ENCODE measurements at regions not wholly inside any gene's neighbourhood (a gene's known extent, or its start where the extent isn't known, plus 50 kb on each side); places are given as distances from the start of the nearest gene placed in this dataset.

GRCh38 chr4:137394018-137394417, 138.3 kb downstream of the PCDH18 start:
- H3K9me3 ChIP-seq: no peaks in the 10 kb centered on the region
- DNase-seq (no peak), ATAC-seq (no peak)
- no peaks in the 10 kb centered on the region for H3K27me3 ChIP-seq
- no peak overlapping the region for H3K4me3 ChIP-seq
- no peak for TF ChIP-seq CTCF (IDR thresholded peaks at IDR 0.05)
- intact Hi-C loops (cut with DNase I): no loop called here
- H3K27ac ChIP-seq: no peak overlapping the region
- H3K4me1 ChIP-seq: no peaks in the 10 kb centered on the region
- no peaks in the 10 kb centered on the region for H3K36me3 ChIP-seq

- Histone ChIP-seq H3K36me3 (no peaks in the 10 kb centered on the region), H3K27ac (no peak overlapping the region), H3K4me3 (no peak overlapping the region), H3K9me3 (no peaks in the 10 kb centered on the region), H3K4me1 (no peaks in the 10 kb centered on the region), H3K27me3 (no peaks in the 10 kb centered on the region)
- DNase-seq: no peak
- ATAC-seq: no peak
- TF ChIP-seq CTCF (IDR thresholded peaks at IDR 0.05): no peak
- intact Hi-C loops (cut with DNase I): no loop called here
Measured at GRCh38 chr4:137393044-137393443, 139.2 kb downstream of the PCDH18 start.

- no peak for TF ChIP-seq CTCF (IDR thresholded peaks at IDR 0.05)
- intact Hi-C loops (cut with DNase I): no loop called here
- no peaks in the 10 kb centered on the region for H3K9me3 ChIP-seq
- no peaks in the 10 kb centered on the region for H3K27me3 ChIP-seq
- DNase-seq: no peak
- H3K4me1 ChIP-seq: no peaks in the 10 kb centered on the region
- H3K36me3 ChIP-seq: no peaks in the 10 kb centered on the region
- H3K4me3 ChIP-seq: no peak overlapping the region
- no peak for ATAC-seq
- no peak overlapping the region for H3K27ac ChIP-seq
Measured at GRCh38 chr4:137390707-137391106, 141.6 kb downstream of the PCDH18 start.

- Histone ChIP-seq H3K4me1 (no peaks in the 10 kb centered on the region), H3K27ac (no peak overlapping the region), H3K4me3 (no peak overlapping the region), H3K27me3 (no peaks in the 10 kb centered on the region), H3K36me3 (no peaks in the 10 kb centered on the region), H3K9me3 (no peaks in the 10 kb centered on the region)
- no peak for DNase-seq
- no peak for ATAC-seq
- intact Hi-C loops (cut with DNase I): no loop called here
- no peak for TF ChIP-seq CTCF (IDR thresholded peaks at IDR 0.05)
Measured at GRCh38 chr4:137389911-137390520, 142.3 kb downstream of the PCDH18 start.

- Histone ChIP-seq H3K4me1 (no peaks in the 10 kb centered on the region), H3K36me3 (no peaks in the 10 kb centered on the region), H3K9me3 (no peaks in the 10 kb centered on the region), H3K4me3 (no peak overlapping the region), H3K27me3 (no peaks in the 10 kb centered on the region), H3K27ac (no peak overlapping the region)
- ATAC-seq: no peak
- no peak for TF ChIP-seq CTCF (IDR thresholded peaks at IDR 0.05)
- intact Hi-C loops (cut with DNase I): no loop called here
- DNase-seq: no peak
Measured at GRCh38 chr4:137387924-137388323, 144.4 kb downstream of the PCDH18 start.

GRCh38 chr4:137384476-137384875, 147.8 kb downstream of the PCDH18 start:
- no peaks in the 10 kb centered on the region for H3K4me1 ChIP-seq
- no peak for ATAC-seq
- no peaks in the 10 kb centered on the region for H3K9me3 ChIP-seq
- no peaks in the 10 kb centered on the region for H3K36me3 ChIP-seq
- no peak for DNase-seq
- H3K27ac ChIP-seq: no peak overlapping the region
- no peak for TF ChIP-seq CTCF (IDR thresholded peaks at IDR 0.05)
- intact Hi-C loops (cut with DNase I): no loop called here
- H3K4me3 ChIP-seq: no peak overlapping the region
- no peaks in the 10 kb centered on the region for H3K27me3 ChIP-seq

All from upper lobe of right lung (tissue), 1 donor.